Suppressor macrophage treated with lipopolysaccharide for 1 hour (primary cell): ENCODE measurements at regions not wholly inside any gene's neighbourhood (a gene's known extent, or its start where the extent isn't known, plus 50 kb on each side); places are given as distances from the start of the nearest gene placed in this dataset.
A peak's percentile ranks its signal among the peaks of the same experiment; 100 is the strongest.
"Not testable (repeated sequence)": the region's sequence is repeated elsewhere in the genome, so short reads cannot be mapped to it uniquely, and the experiment has no call there.

Source experiments
- DNase-seq, 3 donors: peaks; one replicate each; pipeline ENCODE4 v3.0.0-alpha.2; 2020 to 2022

DNA sequence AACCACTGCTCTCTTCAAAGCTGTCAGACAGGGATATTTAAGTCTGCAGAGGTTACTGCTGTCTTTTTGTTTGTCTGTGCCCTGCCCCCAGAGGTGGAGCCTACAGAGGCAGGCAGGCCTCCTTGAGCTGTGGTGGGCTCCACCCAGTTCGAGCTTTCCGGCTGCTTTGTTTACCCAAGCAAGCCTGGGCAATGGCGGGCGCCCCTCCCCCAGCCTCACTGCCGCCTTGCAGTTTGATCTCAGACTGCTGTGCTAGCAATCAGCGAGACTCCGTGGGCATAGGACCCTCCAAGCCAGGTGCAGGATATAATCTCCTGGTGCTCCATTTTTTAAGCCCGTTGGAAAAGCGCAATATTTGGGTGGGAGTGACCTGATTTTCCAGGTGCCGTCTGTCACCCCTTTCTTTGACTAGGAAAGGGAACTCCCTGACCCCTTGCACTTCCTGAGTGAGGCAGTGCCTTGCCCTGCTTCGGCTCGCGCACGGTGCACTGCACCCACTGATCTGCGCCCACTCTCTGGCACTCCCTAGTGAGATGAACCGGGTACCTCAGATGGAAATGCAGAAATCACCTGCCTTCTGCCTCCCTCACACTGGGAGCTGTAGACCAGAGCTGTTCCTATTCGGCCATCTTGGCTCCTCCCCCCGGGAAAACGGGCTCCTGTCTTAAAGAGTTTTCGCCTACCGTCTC is 758.3 kb upstream of the NXPH2 start:
- not testable (repeated sequence) for DNase-seq

DNA sequence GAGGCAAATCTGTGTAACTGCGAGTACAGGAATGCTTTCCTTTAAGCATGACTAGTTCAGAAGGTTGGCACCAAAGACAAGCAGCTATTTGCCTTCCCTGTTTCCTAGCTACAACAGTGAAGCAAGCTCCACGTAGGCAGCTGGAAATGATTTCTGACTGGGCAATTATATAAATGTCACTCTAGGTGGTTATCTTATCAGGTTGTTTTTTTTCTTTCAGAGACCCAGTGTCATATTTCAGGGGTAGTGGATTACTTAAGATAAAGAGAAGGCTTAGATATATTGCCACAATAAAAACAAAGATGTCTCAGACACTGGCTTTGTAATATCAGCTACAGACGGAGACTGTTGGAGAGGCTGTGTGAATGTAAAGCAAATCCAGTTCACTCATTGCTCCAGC is 748.9 kb upstream of the NXPH2 start:
- no peak for DNase-seq

DNA sequence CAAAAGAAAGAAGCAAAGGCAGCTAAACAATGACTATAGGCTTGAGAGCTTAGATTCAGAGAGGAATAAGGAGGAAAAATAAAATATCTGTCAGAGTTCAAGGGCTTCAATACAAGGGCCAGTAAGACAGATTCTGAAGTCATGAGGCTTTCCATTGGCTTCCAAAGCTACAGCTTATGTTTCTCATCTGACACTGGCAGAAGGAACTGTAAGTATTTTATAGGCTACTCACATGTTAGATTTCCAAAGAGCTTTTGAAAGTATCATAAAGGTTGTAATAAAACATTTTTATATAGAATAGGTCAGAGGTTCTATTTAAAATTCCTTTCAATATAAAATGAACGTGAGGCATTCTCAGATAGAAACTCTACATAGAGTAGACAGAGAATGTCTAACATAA is 746.6 kb upstream of the NXPH2 start:
- DNase-seq = no peak

GRCh38 chr2:139518321-139518720 is 738.1 kb upstream of the NXPH2 start:
- DNase-seq = no peak

DNA sequence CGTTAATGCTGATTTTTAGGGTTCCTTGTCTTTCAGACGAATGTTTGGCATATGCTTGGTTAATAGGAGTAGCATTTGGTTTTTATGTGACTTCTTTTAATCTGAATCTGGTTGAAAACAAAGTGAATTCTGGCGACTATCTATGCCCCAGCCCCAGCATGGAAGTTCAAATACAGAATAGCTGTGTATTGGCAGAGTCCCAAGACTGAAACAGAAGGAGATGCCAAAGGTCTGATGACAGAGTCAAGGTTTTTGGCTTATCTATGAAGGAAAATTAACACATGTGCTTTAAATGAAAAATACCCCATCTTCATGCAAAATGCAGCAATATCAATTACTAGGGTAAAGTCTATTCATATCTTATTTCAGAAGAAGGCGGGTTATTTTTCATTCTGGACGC is 734.8 kb upstream of the NXPH2 start:
- no peak for DNase-seq

DNA sequence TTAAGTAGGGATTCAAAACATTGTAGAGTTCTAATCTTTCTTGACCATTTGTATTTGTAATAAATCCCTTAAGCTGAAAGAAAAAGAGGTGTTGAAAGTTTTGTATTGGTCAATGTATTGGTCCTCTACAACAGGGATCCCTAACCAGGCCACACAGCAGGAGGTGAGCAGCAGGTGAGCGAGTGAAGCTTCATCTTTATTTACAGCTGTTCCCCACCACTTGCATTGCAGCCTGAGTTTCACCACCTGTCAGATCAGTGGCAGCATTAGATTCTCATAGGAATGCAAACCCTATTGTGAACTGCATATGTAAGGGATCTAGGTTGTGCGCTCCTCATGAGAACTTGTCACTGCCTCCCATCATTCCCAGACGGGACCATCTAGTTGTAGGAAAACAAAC is 715.7 kb upstream of the NXPH2 start:
- DNase-seq = no peak

GRCh38 chr2:139492131-139492680 is 712.0 kb upstream of the NXPH2 start:
- no peak for DNase-seq

GRCh38 chr2:139480161-139480650 is 700.0 kb upstream of the NXPH2 start:
- no peak for DNase-seq

- no peak for DNase-seq
Measured at GRCh38 chr2:139478165-139478914, 698.1 kb upstream of the NXPH2 start.

DNA sequence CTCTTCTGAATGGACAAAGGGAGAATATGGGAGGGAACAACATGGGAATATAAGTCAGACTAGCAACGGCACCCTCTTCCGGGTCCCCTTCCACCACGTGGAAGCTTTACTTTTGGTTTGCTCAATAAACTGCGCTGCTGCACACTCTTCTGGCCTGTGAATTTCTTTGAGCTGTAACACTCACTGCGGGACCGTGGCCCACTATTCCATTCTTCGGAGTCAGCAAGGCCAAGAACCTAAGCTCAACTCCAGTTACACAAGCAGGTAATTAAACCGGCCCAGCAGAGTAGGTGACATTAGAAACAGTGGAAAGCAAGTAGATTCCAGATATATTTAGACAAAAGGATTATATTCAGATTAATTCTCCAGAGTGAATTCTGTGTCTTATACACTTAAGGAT is 697.4 kb upstream of the NXPH2 start:
- no peak for DNase-seq

- DNase-seq = no peak
Measured at GRCh38 chr2:139469985-139470384, 689.8 kb upstream of the NXPH2 start.

DNA sequence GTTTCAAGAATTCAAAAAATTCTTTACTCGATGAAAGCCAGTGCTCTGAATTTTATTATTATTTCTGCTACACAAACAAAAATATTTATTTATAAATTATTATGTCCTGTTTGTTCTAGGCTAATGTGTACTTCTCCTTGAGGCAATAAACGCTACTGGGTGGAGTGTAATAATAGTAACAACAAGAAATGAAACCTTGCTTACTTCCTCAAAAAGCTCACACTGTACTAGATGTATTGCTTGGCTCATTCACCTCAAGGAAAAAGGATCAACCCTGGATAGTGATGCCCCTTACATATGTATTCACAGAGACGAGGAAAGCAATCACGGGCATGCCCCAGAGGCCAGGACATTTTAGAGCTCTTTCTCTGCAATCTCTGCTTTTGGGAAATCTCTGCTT is 685.6 kb upstream of the NXPH2 start:
- peak in 1 of 3 donors; percentile 4 for DNase-seq

DNA sequence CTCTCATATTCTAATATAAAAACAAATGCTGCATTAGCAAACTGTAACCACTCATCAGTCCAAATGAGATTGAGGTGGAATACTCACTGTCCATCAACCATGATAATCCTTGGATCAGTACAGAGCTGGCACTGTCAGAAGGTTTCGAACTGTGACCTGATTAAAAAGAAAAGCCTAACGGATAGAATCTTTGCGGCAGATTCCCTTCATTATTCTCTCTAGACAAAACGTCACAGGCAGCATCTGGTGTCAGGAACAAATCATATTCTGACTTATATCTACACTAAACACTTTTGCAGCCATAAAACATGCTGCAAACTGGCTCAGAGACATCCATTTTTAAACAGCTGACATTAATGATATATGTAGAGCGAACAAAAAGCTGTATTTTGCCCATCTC is 677.7 kb upstream of the NXPH2 start:
- DNase-seq = no peak

GRCh38 chr2:139454251-139454650 is 674.1 kb upstream of the NXPH2 start:
- no peak for DNase-seq

DNA sequence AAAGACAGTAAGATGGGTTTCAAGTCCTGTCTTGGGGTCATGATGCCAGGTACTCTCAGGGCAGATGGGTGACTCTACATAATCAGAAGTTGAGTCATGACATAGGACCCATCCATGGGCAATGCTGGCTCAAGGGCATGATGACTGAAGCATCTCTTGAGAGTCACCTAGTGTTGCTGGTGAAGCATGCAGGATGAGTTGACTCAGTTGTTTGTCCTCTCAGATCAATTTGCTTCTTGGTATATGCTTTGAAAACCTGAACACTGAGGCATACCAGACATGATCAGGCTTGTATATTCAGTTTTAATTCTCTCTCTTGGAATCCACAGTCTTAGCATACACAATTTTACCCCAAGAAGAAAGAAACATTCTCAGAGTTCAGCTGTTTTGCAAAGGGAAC is 658.9 kb upstream of the NXPH2 start:
- no peak for DNase-seq

DNA sequence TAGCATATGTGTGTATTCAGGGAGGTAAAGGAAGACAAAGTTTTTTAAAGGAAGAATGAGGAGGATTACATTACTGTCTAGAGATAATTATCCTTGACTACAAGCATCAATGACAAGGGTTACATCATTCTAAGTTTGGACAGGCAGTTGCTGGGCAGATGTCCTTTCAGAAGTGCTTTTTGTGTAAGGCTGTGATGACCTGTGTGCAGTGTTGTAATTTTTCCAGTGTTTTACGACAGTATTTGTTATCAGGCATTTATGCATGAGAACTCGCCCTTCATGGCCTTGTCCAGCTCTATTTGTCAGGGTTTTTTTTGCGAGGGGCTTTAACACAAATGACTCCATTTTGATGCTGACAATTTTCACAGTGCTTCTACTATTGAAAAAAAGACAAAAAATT is 658.3 kb upstream of the NXPH2 start:
- DNase-seq = no peak

GRCh38 chr2:139427164-139427563 is 647.0 kb upstream of the NXPH2 start:
- DNase-seq = no peak

DNA sequence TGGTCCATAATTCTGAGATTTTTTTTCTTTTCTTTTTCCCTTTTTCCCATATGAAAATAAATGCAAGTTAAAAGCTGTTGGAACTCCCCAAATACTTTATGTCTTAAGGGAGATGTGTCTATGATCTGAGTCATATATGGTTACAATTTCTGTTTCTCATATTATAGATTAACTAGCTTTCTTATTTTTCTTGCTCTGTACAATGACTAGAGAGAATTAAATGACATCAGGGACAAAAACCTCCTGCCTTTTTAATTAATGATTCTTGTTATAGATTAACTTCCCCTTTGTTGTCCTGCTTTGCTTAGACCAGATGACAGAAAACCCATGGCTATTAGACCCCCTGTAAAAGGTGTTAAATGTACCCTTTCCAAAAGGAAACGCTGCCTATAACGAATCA is 643.9 kb upstream of the NXPH2 start:
- no peak for DNase-seq

- DNase-seq = peak in 1 of 3 donors; percentile 0
Measured at GRCh38 chr2:139411236-139411635, 631.0 kb upstream of the NXPH2 start.

GRCh38 chr2:139410833-139411174 is 630.6 kb upstream of the NXPH2 start:
- DNase-seq = not testable (repeated sequence)

DNA sequence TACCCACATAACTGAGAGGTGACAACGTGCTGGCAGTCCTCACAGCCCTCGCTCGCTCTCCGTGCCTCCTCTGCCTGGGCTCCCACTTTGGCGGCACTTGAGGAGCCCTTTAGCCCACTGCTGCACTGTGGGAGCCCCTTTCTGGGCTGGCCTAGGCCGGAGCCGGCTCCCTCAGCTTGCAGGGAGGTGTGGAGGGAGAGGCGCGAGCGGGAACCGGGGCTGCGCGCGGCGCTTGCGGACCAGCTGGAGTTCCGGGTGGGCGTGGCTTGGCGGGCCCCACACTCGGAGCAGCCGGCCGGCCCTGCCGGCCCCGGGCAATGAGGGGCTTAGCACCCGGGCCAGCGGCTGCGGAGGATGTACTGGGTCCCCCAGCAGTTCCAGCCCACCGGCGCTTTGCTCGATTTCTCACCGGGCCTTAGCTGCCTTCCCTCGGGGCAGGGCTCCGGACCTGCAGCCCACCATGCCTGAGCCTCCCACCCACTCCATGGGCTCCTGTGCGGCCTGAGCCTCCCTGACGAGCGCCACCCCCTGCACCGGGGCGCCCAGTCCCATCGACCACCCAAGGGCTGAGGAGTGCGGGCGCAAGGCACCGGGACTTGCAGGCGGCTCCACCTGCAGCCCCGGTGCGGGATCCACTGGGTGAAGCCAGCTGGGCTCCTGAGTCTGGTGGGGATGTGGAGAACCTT is 630.1 kb upstream of the NXPH2 start:
- not testable (repeated sequence) for DNase-seq

- no peak for DNase-seq
Measured at GRCh38 chr2:139409212-139409611, 629.0 kb upstream of the NXPH2 start.

GRCh38 chr2:139403948-139404347 is 623.8 kb upstream of the NXPH2 start:
- no peak for DNase-seq

GRCh38 chr2:139394801-139395200 is 614.6 kb upstream of the NXPH2 start:
- no peak for DNase-seq
